Activated naive CD4-positive, alpha-beta T cell treated with anti-CD3 and anti-CD28 coated beads, Interleukin-2, amount 50 U/mL, for 72 hours (primary cell): ENCODE measurements at regions not wholly inside any gene's neighbourhood (a gene's known extent, or its start where the extent isn't known, plus 50 kb on each side); places are given as distances from the start of the nearest gene placed in this dataset.
"Not testable (repeated sequence)": the region's sequence is repeated elsewhere in the genome, so short reads cannot be mapped to it uniquely, and the experiment has no call there.

Experiments used
- ATAC-seq, 2 donors: fragments of 150-1000 bp; cut with Tn5 transposase; 2 replicates each; pipeline ENCODE4 v1.10.0; 2021; ENCODE audit warnings: mild to moderate bottlenecking in 2 of 2, moderate library complexity in 2 of 2
- DNase-seq, 2 donors: peaks; one replicate each; pipeline ENCODE4 v3.0.0; 2021 to 2022; ENCODE audit warnings: low spot score in 2 of 2
- H3K27ac Mint-ChIP-seq, 2 donors: one replicate each; pipeline ENCODE4 v1.8.0; 2022; ENCODE audit warnings: mild to moderate bottlenecking in 2 of 2, mixed read lengths in 2 of 2
- H3K36me3 Mint-ChIP-seq, 2 donors: one replicate each; pipeline ENCODE4 v1.8.0; 2022; ENCODE audit warnings: mixed read lengths in 2 of 2
- H3K9me3 Mint-ChIP-seq, 2 donors: one replicate each; pipeline ENCODE4 v1.8.0; 2022; ENCODE audit warnings: mixed read lengths in 2 of 2

GRCh38 chr11:110347660-110348059, 51.2 kb upstream of the RDX start:
- ATAC-seq: no peak

GRCh38 chr11:110349138-110349996, 53.0 kb upstream of the RDX start:
- peaks cover 8 to 10% of the 10 kb centered on the region in 2 donors for H3K9me3 Mint-ChIP-seq
- DNase-seq: peak; percentile 72 to 83
- peaks cover 21 to 28% of the 10 kb centered on the region in 2 donors for H3K36me3 Mint-ChIP-seq
- peak overlapping the region; percentile 97 to 99 for H3K27ac Mint-ChIP-seq
- peak; percentile 84 to 86 for ATAC-seq

More at GRCh38 chr11:110347660-110348059, 51.2 kb upstream of the RDX start:
- H3K36me3 Mint-ChIP-seq: peaks cover 21 to 33% of the 10 kb centered on the region in 2 donors
- DNase-seq: no peak
- peaks cover 16 to 20% of the 10 kb centered on the region in 2 donors for H3K9me3 Mint-ChIP-seq
- H3K27ac Mint-ChIP-seq: peak overlapping the region; percentile 99

GRCh38 chr11:110349997-110350383, 53.6 kb upstream of the RDX start:
- ATAC-seq, DNase-seq: not testable (repeated sequence)
- Mint-ChIP-seq H3K27ac (peak overlapping the region; percentile 97 to 99), H3K36me3 (peaks cover 17 to 25% of the 10 kb centered on the region in 2 donors), H3K9me3 (peaks cover 8 to 10% of the 10 kb centered on the region in 2 donors)

- Mint-ChIP-seq H3K36me3 (peaks cover 7 to 30% of the 10 kb centered on the region in 2 donors), H3K27ac (peak overlapping the region; percentile 39 to 50), H3K9me3 (peaks cover 6 to 8% of the 10 kb centered on the region in 2 donors)
- ATAC-seq (no peak), DNase-seq (no peak)
These were observed 58.8 kb upstream of the RDX start for GRCh38 chr11:110355011-110355744.

- H3K9me3 Mint-ChIP-seq: peaks cover 2 to 4% of the 10 kb centered on the region in 2 donors
- peak overlapping the region; percentile 69 to 74 for H3K27ac Mint-ChIP-seq
- DNase-seq: no peak
- peak; percentile 95 to 97 for ATAC-seq
- H3K36me3 Mint-ChIP-seq: peaks cover 3 to 22% of the 10 kb centered on the region in 2 donors
These were observed 60.6 kb upstream of the RDX start for GRCh38 chr11:110356762-110357671.

- Mint-ChIP-seq H3K9me3 (no peaks in the 10 kb centered on the region), H3K36me3 (peaks cover 0 to 16% of the 10 kb centered on the region in 2 donors), H3K27ac (no peak overlapping the region)
- DNase-seq: no peak
- no peak for ATAC-seq
These were observed 61.9 kb upstream of the RDX start for GRCh38 chr11:110358336-110358735.

GRCh38 chr11:110360781-110361408, 64.5 kb upstream of the RDX start:
- H3K9me3 Mint-ChIP-seq, ATAC-seq, H3K27ac Mint-ChIP-seq, DNase-seq, H3K36me3 Mint-ChIP-seq: not testable (repeated sequence)

- ATAC-seq: no peak
- H3K9me3 Mint-ChIP-seq: peaks cover 0 to 3% of the 10 kb centered on the region in 2 donors
- H3K27ac Mint-ChIP-seq: peak overlapping the region in 1 of 2 donors; percentile 95
These were observed 66.6 kb upstream of the RDX start for GRCh38 chr11:110362971-110363509.

GRCh38 chr11:110366291-110366690, 63.5 kb upstream of the FDX1 start:
- ATAC-seq (no peak), DNase-seq (no peak)
- H3K27ac Mint-ChIP-seq: peak overlapping the region in 1 of 2 donors; percentile 36
- H3K9me3 Mint-ChIP-seq: peaks cover 0 to 4% of the 10 kb centered on the region in 2 donors
- no peaks in the 10 kb centered on the region for H3K36me3 Mint-ChIP-seq

More at GRCh38 chr11:110362971-110363509, 66.6 kb upstream of the RDX start:
- DNase-seq: no peak
- peaks cover 0 to 7% of the 10 kb centered on the region in 2 donors for H3K36me3 Mint-ChIP-seq

GRCh38 chr11:110367571-110367970, 62.2 kb upstream of the FDX1 start:
- Mint-ChIP-seq H3K9me3 (peaks cover 0 to 4% of the 10 kb centered on the region in 2 donors), H3K36me3 (no peaks in the 10 kb centered on the region), H3K27ac (no peak overlapping the region)
- DNase-seq (no peak), ATAC-seq (no peak)

- no peaks in the 10 kb centered on the region for H3K36me3 Mint-ChIP-seq
- ATAC-seq (no peak), DNase-seq (no peak)
- H3K27ac Mint-ChIP-seq: no peak overlapping the region
- peaks cover 0 to 4% of the 10 kb centered on the region in 2 donors for H3K9me3 Mint-ChIP-seq
These were observed 58.7 kb upstream of the FDX1 start for GRCh38 chr11:110371084-110371483.

GRCh38 chr11:110373051-110373702, 56.6 kb upstream of the FDX1 start:
- DNase-seq: peak in 1 of 2 donors; percentile 40
- H3K36me3 Mint-ChIP-seq: no peaks in the 10 kb centered on the region
- no peaks in the 10 kb centered on the region for H3K9me3 Mint-ChIP-seq
- ATAC-seq: peak; percentile 88 to 92
- peak overlapping the region in 1 of 2 donors; percentile 67 for H3K27ac Mint-ChIP-seq

GRCh38 chr11:110374921-110375320, 54.8 kb upstream of the FDX1 start:
- no peak for ATAC-seq
- Mint-ChIP-seq H3K9me3 (no peaks in the 10 kb centered on the region), H3K36me3 (no peaks in the 10 kb centered on the region), H3K27ac (no peak overlapping the region)
- no peak for DNase-seq

GRCh38 chr11:110375351-110375750, 54.4 kb upstream of the FDX1 start:
- ATAC-seq: no peak
- DNase-seq: no peak
- Mint-ChIP-seq H3K36me3 (no peaks in the 10 kb centered on the region), H3K9me3 (no peaks in the 10 kb centered on the region), H3K27ac (no peak overlapping the region)

- Mint-ChIP-seq H3K36me3 (no peaks in the 10 kb centered on the region), H3K27ac (no peak overlapping the region), H3K9me3 (no peaks in the 10 kb centered on the region)
- no peak for DNase-seq
- ATAC-seq: no peak
These were observed 53.7 kb upstream of the FDX1 start for GRCh38 chr11:110376021-110376420.
